ENCODE measurements at regions not wholly inside any gene's neighbourhood (a gene's known extent, or its start where the extent isn't known, plus 50 kb on each side); places are given as distances from the start of the nearest gene placed in this dataset.

DNA sequence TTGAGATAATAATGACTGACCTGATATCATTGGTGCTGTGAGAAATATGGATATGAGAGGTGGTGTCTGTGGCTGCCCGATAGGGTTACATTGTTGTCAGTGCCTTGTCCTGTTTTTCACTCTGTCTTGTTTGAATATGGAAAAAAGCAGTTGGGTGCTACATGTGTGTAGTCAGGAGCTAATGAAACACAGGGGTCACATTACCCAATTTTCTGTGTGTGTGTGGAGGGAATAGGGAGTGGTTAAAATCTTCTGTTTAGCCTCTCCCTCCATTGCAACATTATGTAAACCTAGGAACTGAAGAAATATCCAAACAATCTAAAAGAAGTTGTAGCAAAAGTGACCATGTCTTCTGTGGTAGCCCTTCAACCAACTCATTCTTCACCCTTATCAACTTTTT is 527.7 kb upstream of the SOX9 start:
- TF ChIP-seq, protein P1, sequence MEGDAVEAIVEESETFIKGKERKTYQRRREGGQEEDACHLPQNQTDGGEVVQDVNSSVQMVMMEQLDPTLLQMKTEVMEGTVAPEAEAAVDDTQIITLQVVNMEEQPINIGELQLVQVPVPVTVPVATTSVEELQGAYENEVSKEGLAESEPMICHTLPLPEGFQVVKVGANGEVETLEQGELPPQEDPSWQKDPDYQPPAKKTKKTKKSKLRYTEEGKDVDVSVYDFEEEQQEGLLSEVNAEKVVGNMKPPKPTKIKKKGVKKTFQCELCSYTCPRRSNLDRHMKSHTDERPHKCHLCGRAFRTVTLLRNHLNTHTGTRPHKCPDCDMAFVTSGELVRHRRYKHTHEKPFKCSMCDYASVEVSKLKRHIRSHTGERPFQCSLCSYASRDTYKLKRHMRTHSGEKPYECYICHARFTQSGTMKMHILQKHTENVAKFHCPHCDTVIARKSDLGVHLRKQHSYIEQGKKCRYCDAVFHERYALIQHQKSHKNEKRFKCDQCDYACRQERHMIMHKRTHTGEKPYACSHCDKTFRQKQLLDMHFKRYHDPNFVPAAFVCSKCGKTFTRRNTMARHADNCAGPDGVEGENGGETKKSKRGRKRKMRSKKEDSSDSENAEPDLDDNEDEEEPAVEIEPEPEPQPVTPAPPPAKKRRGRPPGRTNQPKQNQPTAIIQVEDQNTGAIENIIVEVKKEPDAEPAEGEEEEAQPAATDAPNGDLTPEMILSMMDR (conservative IDR thresholded peaks at IDR 0.05; ENCODE audit: low read length): no peak
- no peak for TF ChIP-seq EZH2phosphoT487 (IDR thresholded peaks at IDR 0.05; ENCODE audit: borderline replicate concordance)

Data from Loucy (cell line).